K562 (cell line): ENCODE measurements at regions not wholly inside any gene's neighbourhood (a gene's known extent, or its start where the extent isn't known, plus 50 kb on each side); places are given as distances from the start of the nearest gene placed in this dataset.

ENCODE experiments used
- EZH2 ChIP-seq: IDR thresholded peaks from 2 replicates; pipeline ENCODE4 v1.6.1; 2012; ENCODE audit warnings: low read depth, mild to moderate bottlenecking, inconsistent platforms, low read length, borderline replicate concordance
- GTF2F1 ChIP-seq: IDR thresholded peaks from 2 replicates; pipeline ENCODE4 v1.6.1; 2011; ENCODE audit warnings: low read depth, low read length, improper control_type of control experiment
- NUFIP1 ChIP-seq: fragments of 450-650 bp; IDR thresholded peaks from 2 replicates; pipeline ENCODE4 v1.6.1; 2018; ENCODE audit not compliant: partially characterized antibody
- SOX6 ChIP-seq: fragments of 450-650 bp; IDR thresholded peaks from 2 replicates; pipeline ENCODE4 v1.6.1; 2014; ENCODE audit warnings: mild to moderate bottlenecking
- ZC3H8 ChIP-seq: fragments of 450-650 bp; IDR thresholded peaks from 2 replicates; pipeline ENCODE4 v1.6.1; 2017
- ZNF140 ChIP-seq: fragments of 250-450 bp; sonication (Bioruptor Pico); IDR thresholded peaks from 2 replicates; pipeline ENCODE4 v1.8.0; 2021; ENCODE audit warnings: moderate library complexity, mild to moderate bottlenecking, inconsistent platforms
- ZNF146 ChIP-seq: IDR thresholded peaks from one replicate; pipeline ENCODE4 v1.6.1; 2018; ENCODE audit warnings: missing compliant biosample characterization; ENCODE audit not compliant: unreplicated experiment
- TF ChIP-seq, protein P1 (sequence below): fragments of 450-650 bp; IDR thresholded peaks from 2 replicates; pipeline ENCODE4 v1.6.1; 2017; ENCODE audit warnings: antibody characterized with exemption
- TF ChIP-seq, protein P2 (sequence below), 2 experiments: IDR thresholded peaks in 1 of 2; conservative IDR thresholded peaks in 1 of 2; 2 replicates each; pipeline ENCODE4 v1.6.1; 2016; ENCODE audit warnings: low read depth in 2 of 2, mild to moderate bottlenecking in 1 of 2, missing compliant biosample characterization in 1 of 2, missing genetic modification characterization in 1 of 2, moderate library complexity in 1 of 2
- TF ChIP-seq, protein P3 (sequence below): fragments of 200-800 bp; sonication (Bioruptor generic); IDR thresholded peaks from 2 replicates; pipeline ENCODE4 v1.6.1; 2017; ENCODE audit warnings: missing genetic modification characterization, missing compliant biosample characterization

DNA sequence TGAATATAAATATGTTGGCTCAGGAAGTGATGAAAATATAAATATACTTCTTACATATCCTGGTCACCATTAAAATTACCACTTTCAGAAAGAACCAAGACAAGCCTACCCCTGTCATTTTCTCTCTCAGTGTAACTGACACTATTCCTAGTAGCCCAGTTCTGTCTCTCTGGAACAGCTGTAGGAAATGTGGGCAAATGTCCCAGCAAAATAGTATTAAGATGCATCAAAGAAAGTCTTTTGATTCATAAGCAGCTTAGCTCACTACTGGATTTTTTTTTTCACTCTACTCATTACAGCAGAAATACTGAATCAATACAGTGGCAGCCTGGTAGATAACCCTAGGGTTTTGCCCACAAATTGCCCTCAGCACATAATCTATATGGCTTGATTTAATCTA lies 290.9 kb downstream of the DNAJB9 start (continued):
- TF ChIP-seq, protein P1, sequence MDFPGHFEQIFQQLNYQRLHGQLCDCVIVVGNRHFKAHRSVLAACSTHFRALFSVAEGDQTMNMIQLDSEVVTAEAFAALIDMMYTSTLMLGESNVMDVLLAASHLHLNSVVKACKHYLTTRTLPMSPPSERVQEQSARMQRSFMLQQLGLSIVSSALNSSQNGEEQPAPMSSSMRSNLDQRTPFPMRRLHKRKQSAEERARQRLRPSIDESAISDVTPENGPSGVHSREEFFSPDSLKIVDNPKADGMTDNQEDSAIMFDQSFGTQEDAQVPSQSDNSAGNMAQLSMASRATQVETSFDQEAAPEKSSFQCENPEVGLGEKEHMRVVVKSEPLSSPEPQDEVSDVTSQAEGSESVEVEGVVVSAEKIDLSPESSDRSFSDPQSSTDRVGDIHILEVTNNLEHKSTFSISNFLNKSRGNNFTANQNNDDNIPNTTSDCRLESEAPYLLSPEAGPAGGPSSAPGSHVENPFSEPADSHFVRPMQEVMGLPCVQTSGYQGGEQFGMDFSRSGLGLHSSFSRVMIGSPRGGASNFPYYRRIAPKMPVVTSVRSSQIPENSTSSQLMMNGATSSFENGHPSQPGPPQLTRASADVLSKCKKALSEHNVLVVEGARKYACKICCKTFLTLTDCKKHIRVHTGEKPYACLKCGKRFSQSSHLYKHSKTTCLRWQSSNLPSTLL: no peak
- TF ChIP-seq SOX6 (no peak), NUFIP1 (no peak), ZNF140 (CRISPR knock-in tag) (no peak), ZNF146 (CRISPR knock-in tag) (no peak), ZC3H8 (no peak), GTF2F1 (no peak), EZH2 (no peak)
- TF ChIP-seq, protein P2, sequence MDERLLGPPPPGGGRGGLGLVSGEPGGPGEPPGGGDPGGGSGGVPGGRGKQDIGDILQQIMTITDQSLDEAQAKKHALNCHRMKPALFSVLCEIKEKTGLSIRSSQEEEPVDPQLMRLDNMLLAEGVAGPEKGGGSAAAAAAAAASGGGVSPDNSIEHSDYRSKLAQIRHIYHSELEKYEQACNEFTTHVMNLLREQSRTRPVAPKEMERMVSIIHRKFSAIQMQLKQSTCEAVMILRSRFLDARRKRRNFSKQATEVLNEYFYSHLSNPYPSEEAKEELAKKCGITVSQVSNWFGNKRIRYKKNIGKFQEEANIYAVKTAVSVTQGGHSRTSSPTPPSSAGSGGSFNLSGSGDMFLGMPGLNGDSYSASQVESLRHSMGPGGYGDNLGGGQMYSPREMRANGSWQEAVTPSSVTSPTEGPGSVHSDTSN (CRISPR knock-in tag; IDR thresholded peaks at IDR 0.05; ENCODE audit: low read depth): no peak
- TF ChIP-seq, protein P2 (tag; conservative IDR thresholded peaks at IDR 0.05; ENCODE audit: low read depth): no peak
- TF ChIP-seq, protein P3, sequence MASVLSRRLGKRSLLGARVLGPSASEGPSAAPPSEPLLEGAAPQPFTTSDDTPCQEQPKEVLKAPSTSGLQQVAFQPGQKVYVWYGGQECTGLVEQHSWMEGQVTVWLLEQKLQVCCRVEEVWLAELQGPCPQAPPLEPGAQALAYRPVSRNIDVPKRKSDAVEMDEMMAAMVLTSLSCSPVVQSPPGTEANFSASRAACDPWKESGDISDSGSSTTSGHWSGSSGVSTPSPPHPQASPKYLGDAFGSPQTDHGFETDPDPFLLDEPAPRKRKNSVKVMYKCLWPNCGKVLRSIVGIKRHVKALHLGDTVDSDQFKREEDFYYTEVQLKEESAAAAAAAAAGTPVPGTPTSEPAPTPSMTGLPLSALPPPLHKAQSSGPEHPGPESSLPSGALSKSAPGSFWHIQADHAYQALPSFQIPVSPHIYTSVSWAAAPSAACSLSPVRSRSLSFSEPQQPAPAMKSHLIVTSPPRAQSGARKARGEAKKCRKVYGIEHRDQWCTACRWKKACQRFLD (CRISPR knock-in tag): no peak
